Coronary artery (tissue), 2 donors: ENCODE measurements at regions not wholly inside any gene's neighbourhood (a gene's known extent, or its start where the extent isn't known, plus 50 kb on each side); places are given as distances from the start of the nearest gene placed in this dataset.

ENCODE experiments used
- DNase-seq: peaks from one replicate; pipeline ENCODE4 v3.0.0-alpha.2; 2017; ENCODE audit warnings: low spot score
- H3K27ac ChIP-seq, 2 donors: fragments of 200-600 bp; sonication (generic); one replicate each; pipeline ENCODE4 v1.5.1; 2016 to 2019
- H3K4me3 ChIP-seq: fragments of 200-600 bp; sonication (generic); 2 replicates; pipeline ENCODE4 v1.5.1; 2016; ENCODE audit warnings: mild to moderate bottlenecking, moderate library complexity
- CTCF ChIP-seq: fragments of 200-600 bp; sonication (generic); IDR thresholded peaks from one replicate; pipeline ENCODE4 v1.5.1; 2019; ENCODE audit warnings: antibody characterized with exemption

GRCh38 chr11:112366012-112366411 is 105.4 kb upstream of the PLET1 start:
- Histone ChIP-seq H3K4me3 (no peak overlapping the region), H3K27ac (no peak overlapping the region)
- no peak for DNase-seq
- no peak for TF ChIP-seq CTCF

- TF ChIP-seq CTCF, result no peak
Observed at GRCh38 chr11:112366777-112367176, 106.1 kb upstream of the PLET1 start.

GRCh38 chr11:112367461-112367860 is 106.8 kb upstream of the PLET1 start:
- DNase-seq, result no peak
- no peak for TF ChIP-seq CTCF
- H3K27ac ChIP-seq, result no peak overlapping the region
- H3K4me3 ChIP-seq, result no peak overlapping the region

More at GRCh38 chr11:112366777-112367176, 106.1 kb upstream of the PLET1 start:
- H3K4me3 ChIP-seq, result no peak overlapping the region
- no peak overlapping the region for H3K27ac ChIP-seq
- no peak for DNase-seq

- no peak for TF ChIP-seq CTCF
- H3K4me3 ChIP-seq, result no peak overlapping the region
- no peak for DNase-seq
- H3K27ac ChIP-seq, result no peak overlapping the region
Observed at GRCh38 chr11:112367895-112368294, 107.2 kb upstream of the PLET1 start.

GRCh38 chr11:112368381-112368780 is 107.7 kb upstream of the PLET1 start:
- H3K27ac ChIP-seq, result no peak overlapping the region
- TF ChIP-seq CTCF, result no peak

GRCh38 chr11:112369374-112369773 is 108.7 kb upstream of the PLET1 start:
- no peak for TF ChIP-seq CTCF
- H3K27ac ChIP-seq, result no peak overlapping the region
- no peak overlapping the region for H3K4me3 ChIP-seq
- no peak for DNase-seq

More at GRCh38 chr11:112368381-112368780, 107.7 kb upstream of the PLET1 start:
- H3K4me3 ChIP-seq, result no peak overlapping the region
- DNase-seq, result no peak

- no peak overlapping the region for H3K4me3 ChIP-seq
- TF ChIP-seq CTCF, result no peak
- DNase-seq, result no peak
- no peak overlapping the region for H3K27ac ChIP-seq
Observed at GRCh38 chr11:112369916-112370315, 109.3 kb upstream of the PLET1 start.
